ENCODE measurements at regions not wholly inside any gene's neighbourhood (a gene's known extent, or its start where the extent isn't known, plus 50 kb on each side); places are given as distances from the start of the nearest gene placed in this dataset.

DNA sequence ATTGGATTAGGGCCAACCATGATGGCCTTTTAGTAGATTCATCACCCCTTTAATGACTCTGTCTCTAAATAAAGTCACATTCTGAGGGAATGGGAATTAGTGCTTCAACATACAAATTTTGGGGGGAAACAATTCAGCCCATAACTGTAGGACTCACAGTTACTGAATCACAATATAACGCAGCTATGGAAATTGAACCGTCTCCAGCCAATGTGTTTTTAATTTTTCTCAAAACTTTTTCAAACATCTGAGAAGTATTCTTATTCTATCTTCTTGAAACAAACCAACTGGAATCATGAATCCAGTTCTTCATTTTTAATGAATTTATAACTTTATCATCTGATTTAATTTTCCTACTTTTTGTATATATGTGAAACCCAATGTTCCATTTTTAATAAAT lies 373.1 kb upstream of the SYT4 start:
- DNase-seq: no peak

- no peak for DNase-seq
These were observed 373.8 kb upstream of the SYT4 start for GRCh38 chr18:43651057-43651456.

- no peak for DNase-seq
These were observed 379.3 kb upstream of the SYT4 start for GRCh38 chr18:43656547-43656946.

- DNase-seq: peak in 1 of 2 experiments; percentile 7
These were observed 384.3 kb upstream of the SYT4 start for GRCh38 chr18:43661570-43661969.

GRCh38 chr18:43662657-43663056 lies 385.4 kb upstream of the SYT4 start:
- DNase-seq: no peak

- no peak for DNase-seq
These were observed 385.9 kb upstream of the SYT4 start for GRCh38 chr18:43663159-43663558.

- no peak for DNase-seq
These were observed 387.3 kb upstream of the SYT4 start for GRCh38 chr18:43664487-43665008.

GRCh38 chr18:43665105-43665788 lies 388.0 kb upstream of the SYT4 start:
- no peak for DNase-seq

- DNase-seq: no peak
These were observed 391.6 kb upstream of the SYT4 start for GRCh38 chr18:43668866-43669265.

GRCh38 chr18:43671431-43671830 lies 394.1 kb upstream of the SYT4 start:
- no peak for DNase-seq

DNA sequence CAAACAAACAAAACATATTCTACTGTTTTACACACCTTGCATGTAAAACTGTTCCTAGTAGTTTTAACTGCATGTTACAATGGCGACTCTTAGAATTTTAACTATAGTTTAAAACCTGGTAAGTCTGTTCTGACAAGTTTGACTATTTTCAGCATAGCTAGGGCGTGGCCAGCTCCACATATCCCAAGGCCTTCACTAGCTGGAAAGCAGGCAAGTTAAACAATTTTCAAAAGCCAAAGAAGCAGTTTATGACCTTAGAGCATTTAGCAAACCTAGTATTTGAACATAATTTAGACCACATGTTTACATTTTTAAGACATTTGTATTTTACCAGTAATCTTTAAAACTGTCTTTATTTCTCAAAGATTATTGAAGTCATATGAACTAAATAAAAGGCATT lies 402.8 kb upstream of the SYT4 start:
- DNase-seq: no peak

- no peak for DNase-seq
These were observed 404.4 kb upstream of the SYT4 start for GRCh38 chr18:43681661-43682060.

DNA sequence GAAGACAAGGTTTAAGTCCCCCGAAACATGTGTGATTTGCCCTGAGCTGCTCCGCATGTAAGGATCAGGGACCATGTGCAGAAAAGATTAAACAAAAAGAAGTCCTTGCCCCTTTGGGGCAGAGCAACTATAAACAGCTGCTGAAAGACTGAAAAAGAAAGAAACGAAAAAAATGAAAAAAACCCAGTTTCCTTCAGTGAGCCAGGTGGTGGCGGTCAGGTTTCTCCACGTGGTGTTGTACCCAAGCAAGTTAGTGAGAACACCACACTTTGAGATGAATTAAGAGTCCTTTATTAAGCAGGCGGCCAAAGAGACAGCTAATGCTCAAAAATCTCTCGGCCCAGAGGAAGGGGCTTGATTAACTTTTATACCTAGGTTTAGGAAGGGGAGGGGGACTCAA lies 404.9 kb upstream of the SYT4 start:
- DNase-seq: no peak

GRCh38 chr18:43686709-43687108 lies 409.4 kb upstream of the SYT4 start:
- DNase-seq: no peak

- no peak for DNase-seq
These were observed 414.9 kb upstream of the SYT4 start for GRCh38 chr18:43692099-43692690.

GRCh38 chr18:43702399-43702798 lies 425.1 kb upstream of the SYT4 start:
- DNase-seq: no peak

GRCh38 chr18:43703050-43703449 lies 425.8 kb upstream of the SYT4 start:
- no peak for DNase-seq

GRCh38 chr18:43705850-43706249 lies 428.6 kb upstream of the SYT4 start:
- DNase-seq: no peak

- DNase-seq: no peak
These were observed 432.8 kb upstream of the SYT4 start for GRCh38 chr18:43710135-43710534.

DNA sequence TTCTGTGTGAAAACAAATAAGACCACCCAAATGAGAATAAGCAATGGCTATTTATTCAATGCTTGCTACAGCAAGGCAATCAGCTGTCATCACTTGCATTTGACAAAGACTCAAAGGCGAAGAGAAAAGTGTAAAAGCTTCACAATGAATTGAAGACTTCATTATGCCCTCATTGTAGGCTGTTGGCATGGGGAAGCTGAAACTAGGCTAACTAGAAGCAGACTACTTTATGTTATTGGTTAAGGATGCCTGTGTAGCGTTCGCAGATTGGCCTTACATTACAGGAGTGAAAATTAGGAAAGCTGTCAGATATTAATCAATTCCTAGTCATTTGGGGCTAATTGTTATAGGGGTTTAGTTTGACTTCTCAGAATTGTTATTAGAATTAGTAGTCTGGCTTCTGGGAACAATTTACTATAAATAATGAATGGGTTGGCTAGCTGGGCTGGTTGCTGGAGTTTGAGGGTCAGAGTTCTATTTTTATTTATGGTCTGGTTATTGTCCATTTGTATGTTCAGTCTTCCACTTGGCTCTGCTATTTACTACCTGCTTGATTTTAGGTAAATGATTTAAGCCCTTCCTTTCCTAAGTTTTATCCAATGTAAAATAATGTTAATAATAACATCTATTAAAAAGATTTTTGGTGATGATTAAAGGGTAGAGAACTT lies 437.2 kb upstream of the SYT4 start:
- DNase-seq: no peak

DNA sequence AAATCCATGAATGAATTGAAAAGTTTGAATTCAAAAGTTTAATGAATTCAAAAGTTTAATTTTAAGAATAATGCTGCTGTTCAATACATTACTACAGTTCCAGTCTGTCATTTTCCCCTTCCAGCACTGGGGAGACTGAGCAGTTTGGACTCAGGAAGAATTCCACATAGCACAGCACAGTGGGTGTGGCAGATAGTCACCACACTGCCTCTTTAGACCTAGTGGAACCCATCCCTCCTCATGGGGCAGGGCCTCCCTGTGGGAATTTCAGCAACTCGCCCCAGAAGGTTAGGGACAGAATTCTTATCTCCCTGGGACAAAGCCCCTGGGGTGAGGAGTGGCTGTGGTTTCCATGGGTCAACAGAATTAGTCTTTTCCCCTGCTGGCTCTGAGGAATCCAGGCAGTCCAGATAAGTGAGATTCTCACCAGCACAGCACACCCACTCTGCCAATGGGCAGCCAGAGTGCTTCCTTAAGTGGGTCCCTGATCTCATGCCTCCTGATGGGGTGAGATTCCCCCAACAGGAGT lies 442.0 kb upstream of the SYT4 start:
- DNase-seq: no peak

- DNase-seq: no peak
These were observed 442.8 kb upstream of the SYT4 start for GRCh38 chr18:43720041-43720440.

DNA sequence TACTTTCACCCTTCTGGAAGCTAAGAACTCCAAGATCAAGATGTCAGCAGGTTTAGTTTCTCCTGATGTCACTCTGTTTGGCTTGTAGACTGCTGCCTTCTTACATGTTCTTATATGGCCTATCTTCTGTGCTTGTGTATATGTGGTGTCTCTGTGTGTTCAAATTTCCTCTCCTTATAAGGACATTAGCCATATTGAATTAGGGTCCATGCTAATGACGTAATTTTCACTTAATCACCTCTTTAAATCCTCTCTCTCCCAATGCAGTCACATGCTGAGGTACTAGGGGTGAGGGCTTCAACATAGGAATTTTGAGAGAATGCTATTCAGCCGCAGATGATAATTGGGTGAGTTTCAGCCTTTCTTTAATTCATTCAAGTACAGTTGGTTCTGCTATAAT lies 458.3 kb upstream of the SYT4 start:
- no peak for DNase-seq
